Liver (tissue), 8 donors: ENCODE measurements at regions not wholly inside any gene's neighbourhood (a gene's known extent, or its start where the extent isn't known, plus 50 kb on each side); places are given as distances from the start of the nearest gene placed in this dataset.

Experiments used
- DNase-seq: peaks from one replicate; pipeline ENCODE4 v3.0.0-alpha.2; 2017; ENCODE audit warnings: low spot score
- H3K27ac ChIP-seq, 2 donors: one replicate each; pipeline ENCODE4 v1.7.0; 2013; ENCODE audit warnings: inconsistent platforms in 2 of 2, low read length in 2 of 2, control low read depth in 1 of 2, low read depth in 1 of 2, mild to moderate bottlenecking in 1 of 2
- H3K27me3 ChIP-seq, 4 donors: one replicate each; pipeline versions ENCODE4 v1.6.1 to v1.7.0; 2013; ENCODE audit warnings: low read length in 3 of 4, inconsistent platforms in 1 of 4, mild to moderate bottlenecking in 1 of 4, moderate library complexity in 1 of 4; ENCODE audit not compliant: control insufficient read depth in 4 of 4, insufficient read depth in 4 of 4
- H3K36me3 ChIP-seq, 4 donors: one replicate each; pipeline versions ENCODE4 v1.6.1 to v1.7.0; 2013; ENCODE audit warnings: low read length in 3 of 4, mild to moderate bottlenecking in 3 of 4, low read depth in 1 of 4, moderate library complexity in 1 of 4; ENCODE audit not compliant: control insufficient read depth in 4 of 4, insufficient read depth in 3 of 4
- H3K4me1 ChIP-seq, 4 donors: one replicate each; pipeline versions ENCODE4 v1.6.1 to v1.7.0; 2013; ENCODE audit warnings: low read length in 3 of 4, mild to moderate bottlenecking in 3 of 4, moderate library complexity in 1 of 4; ENCODE audit not compliant: control insufficient read depth in 4 of 4, insufficient read depth in 4 of 4
- H3K4me3 ChIP-seq, 3 donors: one replicate each; pipeline versions ENCODE4 v1.6.1 to v1.7.0; 2013; ENCODE audit warnings: low read length in 3 of 3, control low read depth in 1 of 3, low read depth in 1 of 3, mild to moderate bottlenecking in 1 of 3
- H3K9ac ChIP-seq, 2 donors: one replicate each; pipeline ENCODE4 v1.7.0; 2013; ENCODE audit warnings: low read length in 2 of 2, mild to moderate bottlenecking in 2 of 2, moderate library complexity in 2 of 2, control low read depth in 1 of 2, low read depth in 1 of 2
- H3K9me3 ChIP-seq, 4 donors: one replicate each; pipeline versions ENCODE4 v1.6.1 to v1.7.0; 2013; ENCODE audit warnings: low read length in 3 of 4; ENCODE audit not compliant: control insufficient read depth in 4 of 4
- EGR1 ChIP-seq, 2 donors: IDR thresholded peaks; 2 replicates each; pipeline ENCODE4 v1.6.1; 2016 to 2018; ENCODE audit warnings: antibody characterized with exemption in 2 of 2, low read depth in 2 of 2
- FOXA1 ChIP-seq: IDR thresholded peaks from 2 replicates; pipeline ENCODE4 v1.6.1; 2016; ENCODE audit warnings: antibody characterized with exemption
- FOXA2 ChIP-seq: IDR thresholded peaks from 2 replicates; pipeline ENCODE4 v1.6.1; 2016; ENCODE audit warnings: antibody characterized with exemption
- GABPA ChIP-seq, 2 donors: IDR thresholded peaks in 1 of 2; conservative IDR thresholded peaks in 1 of 2; 2 replicates each; pipeline ENCODE4 v1.6.1; 2016; ENCODE audit warnings: antibody characterized with exemption in 2 of 2, mild to moderate bottlenecking in 1 of 2, moderate library complexity in 1 of 2
- HNF4A ChIP-seq, 2 donors: conservative IDR thresholded peaks; 2 replicates each; pipeline ENCODE4 v1.6.1; 2016; ENCODE audit warnings: antibody characterized with exemption in 2 of 2, mild to moderate bottlenecking in 2 of 2
- HNF4G ChIP-seq: IDR thresholded peaks from 2 replicates; pipeline ENCODE4 v1.6.1; 2016; ENCODE audit warnings: antibody characterized with exemption
- JUND ChIP-seq, 2 donors: IDR thresholded peaks; 2 replicates each; pipeline ENCODE4 v1.6.1; 2016; ENCODE audit warnings: antibody characterized with exemption in 2 of 2
- MAX ChIP-seq: IDR thresholded peaks from 2 replicates; pipeline ENCODE4 v1.6.1; 2016; ENCODE audit warnings: antibody characterized with exemption
- NR2F2 ChIP-seq: IDR thresholded peaks from 2 replicates; pipeline ENCODE4 v1.6.1; 2016; ENCODE audit warnings: antibody characterized with exemption
- RAD21 ChIP-seq, 2 donors: IDR thresholded peaks; 2 replicates each; pipeline ENCODE4 v1.6.1; 2016; ENCODE audit warnings: antibody characterized with exemption in 2 of 2, mild to moderate bottlenecking in 2 of 2
- REST ChIP-seq: IDR thresholded peaks from 2 replicates; pipeline ENCODE4 v1.6.1; 2016; ENCODE audit warnings: antibody characterized with exemption, mild to moderate bottlenecking
- RXRA ChIP-seq, 2 donors: IDR thresholded peaks; 2 replicates each; pipeline ENCODE4 v1.6.1; 2017 to 2018; ENCODE audit warnings: antibody characterized with exemption in 2 of 2, mild to moderate bottlenecking in 1 of 2
- SP1 ChIP-seq: IDR thresholded peaks from 2 replicates; pipeline ENCODE4 v1.6.1; 2018; ENCODE audit warnings: antibody characterized with exemption, mild to moderate bottlenecking
- TAF1 ChIP-seq: conservative IDR thresholded peaks from 2 replicates; pipeline ENCODE4 v1.6.1; 2016; ENCODE audit warnings: antibody characterized with exemption, mild to moderate bottlenecking
- YY1 ChIP-seq: IDR thresholded peaks from 2 replicates; pipeline ENCODE4 v1.6.1; 2016; ENCODE audit warnings: antibody characterized with exemption, mild to moderate bottlenecking
- WGBS: extraction: QIAGEN DNeasy Blood & Tissue Kit; methylation state at CpG from one replicate; pipeline ENCODE4 v1.1.7; 2013; 5-methylcytosine and 5-hydroxymethylcytosine counted together
- TF ChIP-seq, protein P1 (sequence below): IDR thresholded peaks from 2 replicates; pipeline ENCODE4 v1.6.1; 2016; ENCODE audit warnings: antibody characterized with exemption
- TF ChIP-seq, protein P2 (sequence below): fragments of 150-350 bp; IDR thresholded peaks from 2 replicates; pipeline ENCODE4 v1.5.1; 2017; ENCODE audit warnings: improper control_type of control experiment, low read depth, low read length; ENCODE audit not compliant: missing input control
- TF ChIP-seq, protein P3 (sequence below): IDR thresholded peaks from 2 replicates; pipeline ENCODE4 v1.6.1; 2016; ENCODE audit warnings: antibody characterized with exemption
- donor health status: healthy.
- donor health status: healthy.
- donor health status: healthy.
- donor health status: healthy.
- donor health status: healthy.

- 92% methylated on average over 3 of the region's 3 CpGs for WGBS
- no peak overlapping the region for H3K4me3 ChIP-seq
- no peaks in the 10 kb centered on the region for H3K4me1 ChIP-seq
- TF ChIP-seq EGR1 (IDR thresholded peaks at IDR 0.05; ENCODE audit: low read depth in 2 of 2) (no peak), YY1 (no peak), JUND (IDR thresholded peaks at IDR 0.05) (no peak), MAX (no peak), RXRA (IDR thresholded peaks at IDR 0.05) (no peak), NR2F2 (no peak), GABPA (IDR thresholded peaks at IDR 0.05 in 1 of 2, conservative IDR thresholded peaks at IDR 0.05 in 1 of 2) (no peak), HNF4A (conservative IDR thresholded peaks at IDR 0.05) (no peak), SP1 (no peak), FOXA1 (no peak), RAD21 (IDR thresholded peaks at IDR 0.05) (no peak), TAF1 (no peak), FOXA2 (no peak), REST (no peak), HNF4G (no peak)
- TF ChIP-seq, protein P1, sequence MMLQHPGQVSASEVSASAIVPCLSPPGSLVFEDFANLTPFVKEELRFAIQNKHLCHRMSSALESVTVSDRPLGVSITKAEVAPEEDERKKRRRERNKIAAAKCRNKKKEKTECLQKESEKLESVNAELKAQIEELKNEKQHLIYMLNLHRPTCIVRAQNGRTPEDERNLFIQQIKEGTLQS, result no peak
- TF ChIP-seq, protein P2, sequence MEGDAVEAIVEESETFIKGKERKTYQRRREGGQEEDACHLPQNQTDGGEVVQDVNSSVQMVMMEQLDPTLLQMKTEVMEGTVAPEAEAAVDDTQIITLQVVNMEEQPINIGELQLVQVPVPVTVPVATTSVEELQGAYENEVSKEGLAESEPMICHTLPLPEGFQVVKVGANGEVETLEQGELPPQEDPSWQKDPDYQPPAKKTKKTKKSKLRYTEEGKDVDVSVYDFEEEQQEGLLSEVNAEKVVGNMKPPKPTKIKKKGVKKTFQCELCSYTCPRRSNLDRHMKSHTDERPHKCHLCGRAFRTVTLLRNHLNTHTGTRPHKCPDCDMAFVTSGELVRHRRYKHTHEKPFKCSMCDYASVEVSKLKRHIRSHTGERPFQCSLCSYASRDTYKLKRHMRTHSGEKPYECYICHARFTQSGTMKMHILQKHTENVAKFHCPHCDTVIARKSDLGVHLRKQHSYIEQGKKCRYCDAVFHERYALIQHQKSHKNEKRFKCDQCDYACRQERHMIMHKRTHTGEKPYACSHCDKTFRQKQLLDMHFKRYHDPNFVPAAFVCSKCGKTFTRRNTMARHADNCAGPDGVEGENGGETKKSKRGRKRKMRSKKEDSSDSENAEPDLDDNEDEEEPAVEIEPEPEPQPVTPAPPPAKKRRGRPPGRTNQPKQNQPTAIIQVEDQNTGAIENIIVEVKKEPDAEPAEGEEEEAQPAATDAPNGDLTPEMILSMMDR, result no peak
- TF ChIP-seq, protein P3, sequence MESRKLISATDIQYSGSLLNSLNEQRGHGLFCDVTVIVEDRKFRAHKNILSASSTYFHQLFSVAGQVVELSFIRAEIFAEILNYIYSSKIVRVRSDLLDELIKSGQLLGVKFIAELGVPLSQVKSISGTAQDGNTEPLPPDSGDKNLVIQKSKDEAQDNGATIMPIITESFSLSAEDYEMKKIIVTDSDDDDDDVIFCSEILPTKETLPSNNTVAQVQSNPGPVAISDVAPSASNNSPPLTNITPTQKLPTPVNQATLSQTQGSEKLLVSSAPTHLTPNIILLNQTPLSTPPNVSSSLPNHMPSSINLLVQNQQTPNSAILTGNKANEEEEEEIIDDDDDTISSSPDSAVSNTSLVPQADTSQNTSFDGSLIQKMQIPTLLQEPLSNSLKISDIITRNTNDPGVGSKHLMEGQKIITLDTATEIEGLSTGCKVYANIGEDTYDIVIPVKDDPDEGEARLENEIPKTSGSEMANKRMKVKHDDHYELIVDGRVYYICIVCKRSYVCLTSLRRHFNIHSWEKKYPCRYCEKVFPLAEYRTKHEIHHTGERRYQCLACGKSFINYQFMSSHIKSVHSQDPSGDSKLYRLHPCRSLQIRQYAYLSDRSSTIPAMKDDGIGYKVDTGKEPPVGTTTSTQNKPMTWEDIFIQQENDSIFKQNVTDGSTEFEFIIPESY, result no peak
- DNase-seq, result no peak
- H3K36me3 ChIP-seq, result no peaks in the 10 kb centered on the region
- no peak overlapping the region for H3K9ac ChIP-seq
- H3K27me3 ChIP-seq, result no peaks in the 10 kb centered on the region
- H3K27ac ChIP-seq, result no peak overlapping the region
- H3K9me3 ChIP-seq, result no peaks in the 10 kb centered on the region
Observed at GRCh38 chr10:121082984-121083383, 231.8 kb downstream of the WDR11 start.
